ENCODE measurements at regions not wholly inside any gene's neighbourhood (a gene's known extent, or its start where the extent isn't known, plus 50 kb on each side); places are given as distances from the start of the nearest gene placed in this dataset.
A peak's percentile ranks its signal among the peaks of the same experiment; 100 is the strongest.

GRCh38 chr6:148146717-148147462 lies 195.7 kb upstream of the SASH1 start:
- peak; percentile 7 for DNase-seq (ENCODE audit: low read depth, low spot score)

DNA sequence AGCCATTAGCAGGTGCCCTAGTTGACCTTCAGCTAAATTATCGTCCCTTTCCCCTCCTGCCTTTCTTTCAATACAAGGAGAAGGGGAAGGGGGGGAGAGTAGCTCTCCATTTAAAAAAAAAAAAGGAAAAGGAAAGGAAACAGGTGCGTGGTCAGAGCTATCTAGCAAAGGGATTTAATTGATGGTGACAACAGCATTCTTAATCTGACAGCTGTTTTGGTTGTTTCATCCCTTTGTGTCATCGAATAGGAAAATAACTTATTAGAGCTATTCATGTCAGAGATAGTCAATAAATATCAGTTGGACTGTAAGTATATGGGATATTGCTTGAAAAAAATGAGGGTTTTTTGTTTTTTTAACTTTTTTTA lies 195.2 kb upstream of the SASH1 start:
- no peak for DNase-seq (ENCODE audit: low read depth, low spot score)

GRCh38 chr6:148151896-148152643 lies 190.6 kb upstream of the SASH1 start:
- no peak for DNase-seq (ENCODE audit: low read depth, low spot score)

DNA sequence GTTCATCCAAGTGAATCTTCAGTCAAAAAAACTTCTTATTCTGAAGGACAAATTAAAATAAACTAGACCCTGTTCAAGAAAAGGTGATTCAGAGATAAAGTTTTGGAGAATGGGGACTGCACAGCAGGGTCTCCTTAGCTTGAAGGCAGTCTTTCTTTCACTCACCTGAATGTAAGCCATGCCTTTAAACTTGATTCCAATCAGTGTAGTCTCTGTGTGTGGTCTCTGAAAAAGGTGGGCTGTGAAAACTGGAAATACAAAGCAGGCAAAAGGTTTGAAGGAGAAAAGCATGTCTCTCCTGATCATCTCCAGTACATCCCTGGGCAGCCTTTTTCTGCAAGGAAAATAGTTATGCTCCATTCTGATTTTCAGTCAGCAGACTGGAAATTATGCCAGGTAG lies 188.0 kb upstream of the SASH1 start:
- no peak for DNase-seq (ENCODE audit: low read depth, low spot score)

GRCh38 chr6:148155293-148155692 lies 187.3 kb upstream of the SASH1 start:
- no peak for DNase-seq (ENCODE audit: low read depth, low spot score)

GRCh38 chr6:148157841-148158240 lies 184.8 kb upstream of the SASH1 start:
- DNase-seq (ENCODE audit: low read depth, low spot score), result peak; percentile 42

DNA sequence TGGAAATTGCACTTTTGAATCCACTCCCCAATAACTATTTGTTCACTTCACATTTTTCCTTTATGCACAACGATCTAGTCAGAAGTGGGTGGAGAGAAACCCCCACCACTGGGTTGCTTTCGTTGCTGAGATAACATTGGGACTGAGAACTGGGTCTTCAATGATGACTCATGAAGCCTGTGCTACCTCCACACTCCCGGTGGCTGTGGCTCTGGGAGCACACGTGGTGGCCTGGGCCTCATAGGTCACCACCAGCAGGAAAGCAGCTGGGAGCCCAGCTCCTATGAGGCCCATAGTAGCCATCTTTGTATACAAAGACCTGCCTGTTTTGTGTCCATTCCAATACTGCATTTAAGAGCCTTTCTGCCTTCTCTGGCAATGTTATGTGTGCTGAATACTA lies 178.0 kb upstream of the SASH1 start:
- no peak for DNase-seq (ENCODE audit: low read depth, low spot score)

DNA sequence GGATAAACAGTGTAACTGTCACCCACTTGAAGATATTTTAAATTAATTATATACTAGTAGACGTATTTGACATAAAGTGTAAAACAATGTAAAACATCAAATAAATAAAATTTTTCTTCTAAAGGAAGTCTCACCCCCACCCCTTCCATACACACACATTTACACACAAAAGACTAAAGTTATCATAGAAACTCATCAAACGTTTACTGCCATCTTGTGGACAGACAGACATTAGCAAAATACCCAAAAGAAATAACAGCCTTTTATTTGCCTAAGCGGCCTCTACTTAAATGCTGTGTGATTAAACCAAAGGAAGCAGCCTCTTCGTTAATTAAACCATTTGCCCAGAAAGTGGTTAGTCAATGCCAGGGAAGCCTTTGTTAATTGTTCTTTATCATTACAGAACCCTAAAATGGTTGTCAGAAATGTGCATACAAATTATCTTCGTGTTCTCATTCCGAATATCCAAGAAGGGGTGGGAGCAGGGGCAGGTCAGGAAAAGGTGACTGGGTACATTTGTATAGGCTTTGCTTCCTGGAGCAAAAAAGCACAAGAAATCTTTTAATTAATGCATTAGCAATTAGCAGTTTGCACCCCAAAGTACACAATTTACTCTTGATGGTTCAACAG lies 176.2 kb upstream of the SASH1 start:
- DNase-seq (ENCODE audit: low read depth, low spot score), result peak; percentile 70

- peak; percentile 11 for DNase-seq (ENCODE audit: low read depth, low spot score)
Measured at GRCh38 chr6:148169706-148170105, 172.9 kb upstream of the SASH1 start.

DNA sequence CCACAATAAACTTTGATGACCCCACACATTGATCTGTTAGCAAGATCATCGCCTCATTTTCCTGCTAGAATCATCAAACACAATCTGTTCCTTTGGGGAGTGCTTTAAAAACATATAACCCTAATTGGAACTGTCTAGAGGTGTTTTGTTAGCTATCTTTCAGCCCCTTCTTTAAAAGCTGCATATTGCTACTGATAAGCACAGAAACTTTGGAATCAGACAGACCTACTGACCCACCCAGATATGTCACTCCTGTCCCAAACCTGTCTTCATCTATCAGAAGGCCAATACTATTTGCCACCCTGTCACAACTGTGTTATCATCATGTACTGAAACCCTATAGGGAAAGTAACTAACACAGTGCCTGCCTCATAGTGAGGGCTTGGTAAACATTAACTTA lies 172.4 kb upstream of the SASH1 start:
- no peak for DNase-seq (ENCODE audit: low read depth, low spot score)

GRCh38 chr6:148173548-148173947 lies 169.1 kb upstream of the SASH1 start:
- DNase-seq (ENCODE audit: low read depth, low spot score), result no peak

DNA sequence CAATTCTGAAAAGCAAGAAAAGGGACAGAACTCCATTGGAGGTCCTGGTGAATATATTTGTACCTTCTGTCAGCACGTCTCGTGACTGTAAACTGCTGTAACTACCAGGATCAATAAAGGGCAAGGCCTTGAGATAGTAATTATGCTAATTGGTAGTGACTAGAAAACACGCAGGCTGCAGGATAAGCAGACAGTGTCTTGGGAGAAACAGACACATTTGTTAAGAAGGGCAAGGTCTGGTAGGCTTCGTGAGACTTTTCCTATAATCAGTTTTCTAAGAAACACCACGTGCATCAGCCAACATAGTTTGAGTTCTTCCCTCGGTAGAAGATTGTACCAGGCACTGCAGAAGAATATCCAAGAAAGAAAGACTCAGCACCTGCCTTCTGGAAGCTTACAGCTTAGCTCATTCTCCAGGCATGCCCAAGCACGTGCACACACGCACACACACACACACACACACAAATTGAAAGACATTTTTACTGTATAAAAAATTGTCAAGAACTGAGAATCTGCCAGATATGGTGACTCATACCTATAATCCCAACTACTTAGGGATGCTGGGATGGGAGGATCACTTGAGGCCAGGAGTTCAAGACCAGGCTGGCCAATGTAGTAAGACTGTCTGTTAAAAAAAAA lies 167.0 kb upstream of the SASH1 start:
- no peak for DNase-seq (ENCODE audit: low read depth, low spot score)

- peak; percentile 59 for DNase-seq (ENCODE audit: low read depth, low spot score)
Measured at GRCh38 chr6:148177589-148178233, 164.9 kb upstream of the SASH1 start.

- DNase-seq (ENCODE audit: low read depth, low spot score), result peak; percentile 23
Measured at GRCh38 chr6:148179786-148180185, 162.9 kb upstream of the SASH1 start.

DNA sequence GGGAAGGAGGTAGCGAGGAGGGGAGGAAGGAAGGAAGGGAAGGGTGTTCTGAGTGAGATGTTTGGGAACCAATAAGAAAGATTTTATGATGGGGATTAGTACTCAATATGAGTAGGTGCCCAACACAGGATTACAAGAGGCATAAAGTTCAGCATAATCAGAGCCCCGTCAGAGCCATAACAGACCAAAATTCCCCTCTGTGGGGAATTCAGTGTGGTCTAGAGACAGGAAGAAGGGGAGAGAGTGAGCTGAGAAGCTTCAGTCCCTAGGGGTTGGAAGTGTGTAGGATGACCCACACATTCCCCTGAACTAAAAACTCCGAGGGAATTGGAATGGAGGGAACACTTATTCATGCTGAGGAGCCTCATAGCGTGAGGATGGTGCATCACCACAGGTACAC lies 160.3 kb upstream of the SASH1 start:
- no peak for DNase-seq (ENCODE audit: low read depth, low spot score)

- DNase-seq (ENCODE audit: low read depth, low spot score), result no peak
Measured at GRCh38 chr6:148183776-148184175, 158.9 kb upstream of the SASH1 start.

- no peak for DNase-seq (ENCODE audit: low read depth, low spot score)
Measured at GRCh38 chr6:148186916-148187315, 155.7 kb upstream of the SASH1 start.

GRCh38 chr6:148192310-148192709 lies 150.3 kb upstream of the SASH1 start:
- peak; percentile 90 for DNase-seq (ENCODE audit: low read depth, low spot score)

DNA sequence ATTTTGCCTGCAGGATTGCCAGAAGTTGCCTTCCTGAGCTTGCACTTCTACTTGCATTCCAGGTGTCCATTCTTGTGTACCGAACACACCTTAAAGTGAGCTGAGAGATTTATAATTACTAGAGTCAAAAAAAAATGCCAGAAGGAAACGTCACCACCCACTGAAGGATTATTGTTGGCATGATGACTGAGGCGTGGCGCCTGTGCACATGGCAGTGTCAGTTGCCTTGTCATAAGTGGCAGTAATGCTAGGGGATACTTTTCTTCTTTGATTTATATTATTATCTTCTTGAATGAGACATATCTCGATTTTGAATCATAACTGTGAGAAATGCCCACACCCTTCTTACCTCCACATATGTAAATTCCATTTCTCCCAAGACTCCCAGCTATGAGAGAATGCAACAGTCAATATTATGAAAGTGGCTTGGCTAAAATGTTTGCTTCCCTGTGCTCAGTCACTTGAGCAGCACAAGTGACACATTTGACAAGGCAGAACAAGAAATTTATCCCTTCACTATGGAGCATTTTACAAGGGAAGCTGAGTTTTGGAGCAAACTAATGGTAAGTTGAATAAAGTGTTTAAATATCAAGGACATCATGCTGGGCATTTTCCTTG lies 149.5 kb upstream of the SASH1 start:
- DNase-seq (ENCODE audit: low read depth, low spot score), result peak; percentile 69

- no peak for DNase-seq (ENCODE audit: low read depth, low spot score)
Measured at GRCh38 chr6:148195511-148195910, 147.1 kb upstream of the SASH1 start.

- no peak for DNase-seq (ENCODE audit: low read depth, low spot score)
Measured at GRCh38 chr6:148199584-148199983, 143.1 kb upstream of the SASH1 start.
